ENCODE measurements at regions not wholly inside any gene's neighbourhood (a gene's known extent, or its start where the extent isn't known, plus 50 kb on each side); places are given as distances from the start of the nearest gene placed in this dataset.

GRCh38 chr5:88029011-88029410, 239.6 kb downstream of the TMEM161B start:
- TF ChIP-seq CTCF (IDR thresholded peaks at IDR 0.05) = no peak
- no peak for TF ChIP-seq POLR2A (IDR thresholded peaks at IDR 0.05)
- no peak for TF ChIP-seq EP300 (IDR thresholded peaks at IDR 0.05; ENCODE audit: low read depth)
- TF ChIP-seq POLR2AphosphoS5 (IDR thresholded peaks at IDR 0.05) = no peak
